Muscle layer of duodenum (tissue), 2 donors: ENCODE measurements at regions not wholly inside any gene's neighbourhood (a gene's known extent, or its start where the extent isn't known, plus 50 kb on each side); places are given as distances from the start of the nearest gene placed in this dataset.

Source experiments
- H3K27ac ChIP-seq: one replicate; pipeline ENCODE4 v1.7.0; 2013; ENCODE audit warnings: mild to moderate bottlenecking, low read length
- H3K27me3 ChIP-seq: one replicate; pipeline ENCODE4 v1.7.0; 2013; ENCODE audit warnings: low read depth, mild to moderate bottlenecking, control low read depth, low read length
- H3K36me3 ChIP-seq, 2 donors: one replicate each; pipeline ENCODE4 v1.7.0; 2013; ENCODE audit warnings: low read length in 2 of 2, control low read depth in 1 of 2, mild to moderate bottlenecking in 1 of 2; ENCODE audit not compliant: insufficient read depth in 2 of 2, control insufficient read depth in 1 of 2
- H3K4me1 ChIP-seq, 2 donors: one replicate each; pipeline ENCODE4 v1.7.0; 2013; ENCODE audit warnings: low read length in 2 of 2, mild to moderate bottlenecking in 2 of 2, control low read depth in 1 of 2, moderate library complexity in 1 of 2; ENCODE audit not compliant: insufficient read depth in 2 of 2, control insufficient read depth in 1 of 2
- H3K4me3 ChIP-seq, 2 donors: one replicate each; pipeline ENCODE4 v1.7.0; 2013; ENCODE audit warnings: low read length in 2 of 2, low read depth in 1 of 2, mild to moderate bottlenecking in 1 of 2
- H3K9me3 ChIP-seq, 2 donors: one replicate each; pipeline ENCODE4 v1.7.0; 2013; ENCODE audit warnings: low read length in 2 of 2, control low read depth in 1 of 2, mild to moderate bottlenecking in 1 of 2; ENCODE audit not compliant: control insufficient read depth in 1 of 2
- donor health status: healthy.

- H3K4me3 ChIP-seq: no peak overlapping the region
- peaks cover 3 to 25% of the 10 kb centered on the region in 2 donors for H3K9me3 ChIP-seq
- H3K27me3 ChIP-seq: no peaks in the 10 kb centered on the region
- H3K4me1 ChIP-seq: no peaks in the 10 kb centered on the region
- no peaks in the 10 kb centered on the region for H3K36me3 ChIP-seq
- H3K27ac ChIP-seq: no peak overlapping the region
Observed at GRCh38 chr5:159385536-159385935, 55.2 kb upstream of the IL12B start.

GRCh38 chr5:159386028-159386711 lies 55.9 kb upstream of the IL12B start:
- no peaks in the 10 kb centered on the region for H3K27me3 ChIP-seq
- no peaks in the 10 kb centered on the region for H3K4me1 ChIP-seq
- no peak overlapping the region for H3K4me3 ChIP-seq
- H3K36me3 ChIP-seq: no peaks in the 10 kb centered on the region
- peaks cover 3 to 25% of the 10 kb centered on the region in 2 donors for H3K9me3 ChIP-seq
- H3K27ac ChIP-seq: no peak overlapping the region

- H3K4me1 ChIP-seq: no peaks in the 10 kb centered on the region
- H3K9me3 ChIP-seq: peaks cover 0 to 2% of the 10 kb centered on the region in 2 donors
- H3K27me3 ChIP-seq: no peaks in the 10 kb centered on the region
- no peak overlapping the region for H3K4me3 ChIP-seq
- no peaks in the 10 kb centered on the region for H3K36me3 ChIP-seq
- H3K27ac ChIP-seq: no peak overlapping the region
Observed at GRCh38 chr5:159392871-159393270, 62.6 kb upstream of the IL12B start.

GRCh38 chr5:159393854-159394274 lies 63.6 kb upstream of the IL12B start:
- no peaks in the 10 kb centered on the region for H3K27me3 ChIP-seq
- H3K36me3 ChIP-seq: no peaks in the 10 kb centered on the region
- H3K9me3 ChIP-seq: no peaks in the 10 kb centered on the region
- H3K4me3 ChIP-seq: no peak overlapping the region
- H3K27ac ChIP-seq: no peak overlapping the region
- H3K4me1 ChIP-seq: no peaks in the 10 kb centered on the region

GRCh38 chr5:159395202-159395601 lies 64.9 kb upstream of the IL12B start:
- Histone ChIP-seq H3K27me3 (no peaks in the 10 kb centered on the region), H3K4me1 (no peaks in the 10 kb centered on the region), H3K27ac (no peak overlapping the region), H3K9me3 (no peaks in the 10 kb centered on the region), H3K4me3 (no peak overlapping the region), H3K36me3 (no peaks in the 10 kb centered on the region)

GRCh38 chr5:159398936-159399335 lies 68.6 kb upstream of the IL12B start:
- Histone ChIP-seq H3K4me3 (no peak overlapping the region), H3K4me1 (no peaks in the 10 kb centered on the region), H3K36me3 (no peaks in the 10 kb centered on the region), H3K27ac (no peak overlapping the region), H3K9me3 (no peaks in the 10 kb centered on the region), H3K27me3 (no peaks in the 10 kb centered on the region)

GRCh38 chr5:159400476-159400875 lies 70.2 kb upstream of the IL12B start:
- no peaks in the 10 kb centered on the region for H3K9me3 ChIP-seq
- H3K4me1 ChIP-seq: no peaks in the 10 kb centered on the region
- H3K36me3 ChIP-seq: no peaks in the 10 kb centered on the region
- no peaks in the 10 kb centered on the region for H3K27me3 ChIP-seq
- no peak overlapping the region for H3K4me3 ChIP-seq
- no peak overlapping the region for H3K27ac ChIP-seq

GRCh38 chr5:159402311-159402710 lies 72.0 kb upstream of the IL12B start:
- Histone ChIP-seq H3K27ac (no peak overlapping the region), H3K27me3 (no peaks in the 10 kb centered on the region), H3K4me1 (no peaks in the 10 kb centered on the region), H3K36me3 (no peaks in the 10 kb centered on the region), H3K4me3 (no peak overlapping the region), H3K9me3 (no peaks in the 10 kb centered on the region)

- no peaks in the 10 kb centered on the region for H3K36me3 ChIP-seq
- no peaks in the 10 kb centered on the region for H3K9me3 ChIP-seq
- H3K4me3 ChIP-seq: no peak overlapping the region
- H3K4me1 ChIP-seq: no peaks in the 10 kb centered on the region
- no peaks in the 10 kb centered on the region for H3K27me3 ChIP-seq
- H3K27ac ChIP-seq: no peak overlapping the region
Observed at GRCh38 chr5:159402856-159403255, 72.6 kb upstream of the IL12B start.

GRCh38 chr5:159403906-159404681 lies 73.8 kb upstream of the IL12B start:
- H3K27ac ChIP-seq: no peak overlapping the region
- H3K9me3 ChIP-seq: no peaks in the 10 kb centered on the region
- H3K36me3 ChIP-seq: no peaks in the 10 kb centered on the region
- H3K27me3 ChIP-seq: no peaks in the 10 kb centered on the region
- H3K4me1 ChIP-seq: no peaks in the 10 kb centered on the region
- H3K4me3 ChIP-seq: no peak overlapping the region

- Histone ChIP-seq H3K4me3 (no peak overlapping the region), H3K27ac (no peak overlapping the region), H3K9me3 (no peaks in the 10 kb centered on the region)
Observed at GRCh38 chr5:159405611-159406031, 75.3 kb upstream of the IL12B start.

More at GRCh38 chr5:159405611-159406031, 75.3 kb upstream of the IL12B start:
- H3K27me3 ChIP-seq: no peaks in the 10 kb centered on the region
- H3K4me1 ChIP-seq: no peaks in the 10 kb centered on the region
- no peaks in the 10 kb centered on the region for H3K36me3 ChIP-seq
